ENCODE measurements at regions not wholly inside any gene's neighbourhood (a gene's known extent, or its start where the extent isn't known, plus 50 kb on each side); places are given as distances from the start of the nearest gene placed in this dataset.
"Not testable (repeated sequence)": the region's sequence is repeated elsewhere in the genome, so short reads cannot be mapped to it uniquely, and the experiment has no call there.

DNA sequence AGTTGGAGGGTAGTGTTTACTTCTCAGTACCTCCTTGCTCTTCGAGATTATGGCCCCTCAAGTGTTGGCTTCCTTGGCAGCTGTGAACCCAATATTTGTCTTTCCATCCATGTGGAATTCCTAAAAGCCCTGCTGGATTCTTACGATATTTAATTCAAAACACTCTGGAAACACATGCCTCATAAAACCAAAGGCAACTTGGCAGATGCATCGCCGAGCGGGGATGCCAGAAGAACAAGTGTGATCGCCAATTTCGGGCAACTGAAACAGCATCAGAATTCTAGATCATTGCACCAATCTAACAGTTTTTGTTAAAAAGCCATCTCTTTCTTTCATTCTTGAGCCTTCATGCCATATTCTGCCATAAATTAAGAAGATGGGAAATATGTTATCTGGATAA lies 934.4 kb downstream of the AACS start:
- H3K4me3 ChIP-seq = no peak overlapping the region
- in situ Hi-C loops (cut with MboI; ENCODE audit: low pct_unique_long_range_greater_than_20kb in 2 of 9, low sequenced_read_pairs in 9 of 9, unreplicated experiment in 9 of 9) = no loop called here
- 0 to 85% (median 56%) methylated on average over 3 to 7 of the region's 7 CpGs; no CpG with 5 or more reads in 1 of the 10 experiments for WGBS, 10 experiments
- ATAC-seq (replicated peaks in 6 of 8) = no peak
- no peak overlapping the region for H3K27ac ChIP-seq
- no peaks in the 10 kb centered on the region for H3K4me1 ChIP-seq (replicated peaks in 1 of 2)

DNA sequence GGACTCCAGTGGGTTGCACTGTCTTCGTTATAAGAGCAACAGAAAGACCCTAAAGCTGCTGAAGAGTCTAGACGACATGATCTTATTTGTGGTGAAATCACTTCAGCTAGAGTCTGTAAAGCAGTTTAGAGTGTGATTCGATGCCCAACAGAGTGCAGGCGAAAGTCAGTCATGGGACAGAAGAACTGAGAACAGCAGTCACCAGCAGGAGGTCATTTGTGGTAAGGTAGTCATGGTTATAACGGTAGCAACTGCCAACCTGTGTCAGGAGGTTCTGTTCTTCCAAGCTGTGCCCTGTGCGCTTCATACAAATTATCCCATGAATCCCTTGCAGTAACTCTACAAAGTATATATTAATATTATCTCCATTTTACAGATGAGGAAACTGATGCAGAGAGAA lies 954.1 kb downstream of the AACS start:
- no peak for ATAC-seq (replicated peaks in 6 of 8)
- H3K4me1 ChIP-seq (replicated peaks in 1 of 2) = no peaks in the 10 kb centered on the region
- in situ Hi-C loops (cut with MboI; ENCODE audit: low pct_unique_long_range_greater_than_20kb in 2 of 9, low sequenced_read_pairs in 9 of 9, unreplicated experiment in 9 of 9) = no loop called here
- no peak overlapping the region for H3K4me3 ChIP-seq
- H3K27ac ChIP-seq = no peak overlapping the region
- WGBS, 10 experiments = 0 to 64% (median 19%) methylated on average over 3 to 5 of the region's 6 CpGs

DNA sequence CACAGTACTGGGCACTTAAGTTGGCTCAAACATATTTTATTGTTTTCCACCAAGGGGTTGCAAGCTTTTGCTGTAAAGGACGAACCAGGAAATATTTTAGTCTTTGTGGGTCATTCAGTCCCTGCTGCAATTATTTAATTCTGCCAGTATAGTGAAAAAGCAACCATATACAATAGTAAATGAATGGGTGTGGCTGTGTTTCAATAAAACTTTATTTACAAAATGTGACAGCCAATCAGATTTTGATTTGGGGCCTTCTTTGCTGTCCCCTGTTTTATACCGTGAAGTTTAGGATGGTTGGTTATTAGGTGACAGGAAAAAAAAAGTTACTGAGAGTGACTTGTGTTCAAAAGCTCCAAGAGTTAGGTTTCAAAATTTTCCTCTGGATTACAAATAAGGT lies 956.4 kb downstream of the AACS start:
- H3K27ac ChIP-seq = no peak overlapping the region
- no peak for ATAC-seq (replicated peaks in 6 of 8)
- no peak overlapping the region for H3K4me3 ChIP-seq
- in situ Hi-C loops (cut with MboI; ENCODE audit: low pct_unique_long_range_greater_than_20kb in 2 of 9, low sequenced_read_pairs in 9 of 9, unreplicated experiment in 9 of 9) = no loop called here
- H3K4me1 ChIP-seq (replicated peaks in 1 of 2) = no peaks in the 10 kb centered on the region
- 0 to 74% (median 30%) methylated on average over 1 to 2 of the region's 2 CpGs; no CpG with 5 or more reads in 1 of the 10 experiments for WGBS, 10 experiments

DNA sequence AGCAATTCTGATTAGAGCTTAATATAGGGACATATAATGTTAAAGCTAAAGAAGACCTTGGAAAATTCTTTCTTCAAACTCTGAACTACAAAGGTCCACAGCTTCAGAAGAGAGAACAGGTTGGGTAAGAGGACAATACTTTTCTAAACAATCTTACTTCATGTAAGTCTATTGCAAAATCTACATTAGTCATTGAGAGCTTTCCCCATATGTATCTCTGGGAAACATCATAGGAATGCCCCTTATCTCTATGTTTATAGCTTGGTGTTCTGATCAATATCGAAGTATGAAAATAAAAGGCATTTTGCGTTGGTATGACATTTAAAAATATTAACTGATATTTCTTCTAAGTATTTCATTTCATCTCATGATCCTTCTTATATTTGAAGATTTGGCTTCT lies 962.6 kb downstream of the AACS start:
- no peak overlapping the region for H3K27ac ChIP-seq
- in situ Hi-C loops (cut with MboI; ENCODE audit: low pct_unique_long_range_greater_than_20kb in 2 of 9, low sequenced_read_pairs in 9 of 9, unreplicated experiment in 9 of 9) = no loop called here
- ATAC-seq (replicated peaks in 6 of 8) = no peak
- no peak overlapping the region for H3K4me3 ChIP-seq
- WGBS, 10 experiments = 0 to 90% (median 62%) methylated on average over 1 to 2 of the region's 2 CpGs; no CpG with 5 or more reads in 2 of the 10 experiments
- no peaks in the 10 kb centered on the region for H3K4me1 ChIP-seq (replicated peaks in 1 of 2)

DNA sequence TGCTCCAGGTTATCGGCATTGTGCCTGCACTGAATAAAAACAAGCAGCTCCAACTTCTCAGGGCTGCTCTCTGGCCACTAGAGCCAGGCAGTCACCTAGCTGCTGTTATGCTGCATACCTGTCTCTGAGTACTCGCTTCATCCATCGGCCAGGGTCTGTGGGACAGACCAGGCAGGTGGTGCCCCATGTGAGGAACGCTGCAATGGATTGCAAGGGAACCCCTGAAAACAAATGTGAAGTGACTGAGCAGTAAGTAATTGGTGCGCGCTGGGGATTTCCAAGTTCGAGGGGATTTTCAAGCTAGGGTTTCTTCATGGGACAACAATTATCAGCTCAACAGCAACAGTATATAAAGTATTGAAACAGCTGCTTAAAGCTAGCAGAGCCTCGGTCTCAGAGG lies 965.3 kb downstream of the AACS start:
- 0 to 100% (median 50%) methylated on average over 2 to 8 of the region's 8 CpGs; no CpG with 5 or more reads in 3 of the 10 experiments for WGBS, 10 experiments
- ATAC-seq (replicated peaks in 6 of 8) = no peak
- Histone ChIP-seq H3K4me3 (no peak overlapping the region), H3K4me1 (replicated peaks in 1 of 2) (no peaks in the 10 kb centered on the region), H3K27ac (no peak overlapping the region)
- in situ Hi-C loops (cut with MboI; ENCODE audit: low pct_unique_long_range_greater_than_20kb in 2 of 9, low sequenced_read_pairs in 9 of 9, unreplicated experiment in 9 of 9) = no loop called here

DNA sequence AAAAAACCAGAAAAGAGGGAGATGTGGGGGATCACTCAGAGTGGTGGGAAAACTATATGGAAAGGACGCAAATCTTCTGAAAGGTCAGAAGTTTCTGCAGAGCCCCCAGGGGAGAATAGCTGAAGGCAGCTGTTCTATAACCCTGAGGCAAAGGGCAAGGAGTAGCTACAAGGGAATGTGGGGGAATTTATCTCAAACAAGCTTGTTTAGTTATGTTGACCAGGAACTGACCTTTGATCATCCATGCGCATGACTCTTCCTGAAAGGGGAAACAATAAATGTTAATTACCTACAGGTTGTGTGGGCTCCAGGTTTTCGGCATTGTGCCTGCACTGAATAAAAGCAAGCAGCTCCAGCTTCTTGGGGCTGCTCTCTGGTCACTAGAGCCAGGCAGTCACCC lies 968.5 kb downstream of the AACS start:
- in situ Hi-C loops (cut with MboI; ENCODE audit: low pct_unique_long_range_greater_than_20kb in 2 of 9, low sequenced_read_pairs in 9 of 9, unreplicated experiment in 9 of 9) = no loop called here
- no peaks in the 10 kb centered on the region for H3K4me1 ChIP-seq (replicated peaks in 1 of 2)
- H3K4me3 ChIP-seq = no peak overlapping the region
- WGBS, 10 experiments = 0 to 88% (median 60%) methylated on average over 1 to 2 of the region's 3 CpGs
- H3K27ac ChIP-seq = no peak overlapping the region
- ATAC-seq (replicated peaks in 6 of 8) = no peak

DNA sequence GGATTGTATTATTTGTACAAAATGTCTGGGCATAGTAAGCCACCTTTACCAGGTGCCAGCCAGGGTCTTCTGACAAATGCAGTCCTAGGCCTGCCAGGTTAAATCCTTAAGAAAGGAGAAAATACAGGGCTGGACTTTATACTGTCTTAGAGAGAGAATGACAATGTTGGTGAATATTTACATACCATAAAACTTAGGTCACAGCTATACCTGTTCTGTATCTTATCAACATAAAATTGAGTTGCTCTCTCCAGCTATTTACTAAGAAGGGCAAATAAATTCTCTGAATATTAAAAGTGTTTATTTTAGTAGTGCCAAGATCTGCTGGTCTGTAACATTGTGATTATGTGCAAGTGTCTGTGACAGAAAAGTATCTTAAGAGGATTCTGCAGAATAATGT lies 971.1 kb downstream of the AACS start:
- H3K27ac ChIP-seq = no peak overlapping the region
- no peak overlapping the region for H3K4me3 ChIP-seq
- no peak for ATAC-seq (replicated peaks in 6 of 8)
- no peaks in the 10 kb centered on the region for H3K4me1 ChIP-seq (replicated peaks in 1 of 2)
- in situ Hi-C loops (cut with MboI; ENCODE audit: low pct_unique_long_range_greater_than_20kb in 2 of 9, low sequenced_read_pairs in 9 of 9, unreplicated experiment in 9 of 9) = no loop called here

DNA sequence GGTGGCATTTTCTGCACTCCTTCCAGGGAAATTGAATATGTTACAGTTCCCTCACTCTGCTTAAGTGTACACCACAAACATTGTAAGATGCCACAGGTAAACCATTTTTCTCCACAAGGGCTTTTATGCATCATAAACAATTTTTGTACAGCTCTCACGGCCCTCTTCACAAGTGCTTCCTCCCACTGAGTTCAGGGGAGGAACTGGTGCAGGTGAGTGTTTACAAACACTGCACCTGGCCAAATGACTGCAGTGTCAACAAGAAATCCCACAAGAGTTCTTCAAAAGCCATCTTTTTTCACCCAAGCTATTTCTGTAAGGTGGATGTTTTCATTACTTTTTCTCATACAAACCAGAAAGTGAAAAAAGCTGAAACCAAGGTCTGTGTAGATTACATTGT lies 973.2 kb downstream of the AACS start:
- WGBS, 10 experiments = 0 to 78% (median 0%) methylated on average over 1 of the region's 1 CpG; no CpG with 5 or more reads in 1 of the 10 experiments
- no peak overlapping the region for H3K27ac ChIP-seq
- ATAC-seq (replicated peaks in 6 of 8) = no peak
- in situ Hi-C loops (cut with MboI; ENCODE audit: low pct_unique_long_range_greater_than_20kb in 2 of 9, low sequenced_read_pairs in 9 of 9, unreplicated experiment in 9 of 9) = no loop called here
- no peak overlapping the region for H3K4me3 ChIP-seq
- H3K4me1 ChIP-seq (replicated peaks in 1 of 2) = no peaks in the 10 kb centered on the region

DNA sequence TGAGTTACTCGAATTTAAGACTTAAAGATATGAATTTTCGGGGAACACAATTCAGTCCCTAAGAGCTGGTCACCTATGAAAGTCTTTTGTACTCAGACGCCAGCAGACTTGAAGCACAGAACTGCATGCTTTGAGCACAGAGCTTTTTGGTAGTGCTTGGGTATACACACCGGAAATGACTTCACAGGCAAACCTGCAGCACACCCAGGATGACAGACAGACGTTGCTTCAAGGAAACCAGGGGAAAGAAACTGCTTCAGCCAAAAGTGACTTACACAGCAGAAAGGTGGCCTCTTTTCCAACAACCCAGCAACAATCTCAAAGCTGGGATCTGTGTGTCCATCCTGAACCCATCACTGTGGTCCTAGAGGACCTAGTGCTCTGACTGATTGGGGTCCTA lies 975.1 kb downstream of the AACS start:
- WGBS, 10 experiments = 9 to 40% (median 19%) methylated on average over 1 to 4 of the region's 5 CpGs; no CpG with 5 or more reads in 5 of the 10 experiments
- H3K4me1 ChIP-seq (replicated peaks in 1 of 2) = no peaks in the 10 kb centered on the region
- in situ Hi-C loops (cut with MboI; ENCODE audit: low pct_unique_long_range_greater_than_20kb in 2 of 9, low sequenced_read_pairs in 9 of 9, unreplicated experiment in 9 of 9) = no loop called here
- no peak for ATAC-seq (replicated peaks in 6 of 8)
- H3K4me3 ChIP-seq = no peak overlapping the region
- no peak overlapping the region for H3K27ac ChIP-seq

DNA sequence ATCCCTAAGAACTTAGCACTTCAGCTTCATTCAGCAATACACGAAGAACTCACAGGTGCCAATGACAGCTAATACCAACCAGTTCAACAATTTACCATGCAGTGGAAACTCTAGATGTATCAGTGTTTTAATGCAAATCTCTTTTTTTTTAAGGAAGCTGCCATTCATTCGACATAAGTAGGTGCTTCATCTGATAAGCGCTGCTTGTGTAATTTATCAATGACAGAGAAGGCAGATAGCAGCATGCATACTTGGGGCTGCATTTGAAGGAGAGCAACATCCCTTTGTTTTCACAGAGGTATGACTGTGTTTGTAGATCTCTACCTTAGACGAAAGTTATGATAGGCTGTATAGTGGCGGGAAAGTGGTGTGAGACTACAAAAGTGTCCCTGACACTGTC lies 977.1 kb downstream of the AACS start:
- in situ Hi-C loops (cut with MboI; ENCODE audit: low pct_unique_long_range_greater_than_20kb in 2 of 9, low sequenced_read_pairs in 9 of 9, unreplicated experiment in 9 of 9) = no loop called here
- no peak overlapping the region for H3K4me3 ChIP-seq
- whole genome bisulfite sequencing, 10 experiments = 7 to 91% (median 41%) methylated on average over 1 to 5 of the region's 5 CpGs; no CpG with 5 or more reads in 2 of the 10 experiments
- H3K27ac ChIP-seq = no peak overlapping the region
- H3K4me1 ChIP-seq (replicated peaks in 1 of 2) = no peaks in the 10 kb centered on the region
- no peak for ATAC-seq (replicated peaks in 6 of 8)

DNA sequence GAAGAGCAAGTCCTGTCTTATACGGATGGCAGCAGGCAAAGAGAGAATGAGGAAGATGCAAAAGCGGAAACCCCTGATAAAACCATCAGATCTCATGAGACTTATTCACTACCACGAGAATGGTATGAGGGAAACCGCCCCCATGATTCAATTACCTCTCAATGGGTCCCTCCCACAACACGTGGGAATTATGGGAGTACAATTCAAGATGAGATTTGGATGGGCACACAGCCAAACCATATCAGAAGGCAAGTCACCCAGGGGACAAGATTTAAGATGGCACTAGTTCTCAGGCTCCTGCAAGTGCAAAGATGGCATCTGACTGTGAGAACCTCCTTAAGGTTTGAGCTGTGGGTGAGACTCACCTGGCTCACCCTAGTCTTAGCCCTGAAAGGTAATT lies 984.3 kb downstream of the AACS start:
- 0 to 60% (median 25%) methylated on average over 1 to 5 of the region's 5 CpGs; no CpG with 5 or more reads in 4 of the 10 experiments for whole genome bisulfite sequencing, 10 experiments

DNA sequence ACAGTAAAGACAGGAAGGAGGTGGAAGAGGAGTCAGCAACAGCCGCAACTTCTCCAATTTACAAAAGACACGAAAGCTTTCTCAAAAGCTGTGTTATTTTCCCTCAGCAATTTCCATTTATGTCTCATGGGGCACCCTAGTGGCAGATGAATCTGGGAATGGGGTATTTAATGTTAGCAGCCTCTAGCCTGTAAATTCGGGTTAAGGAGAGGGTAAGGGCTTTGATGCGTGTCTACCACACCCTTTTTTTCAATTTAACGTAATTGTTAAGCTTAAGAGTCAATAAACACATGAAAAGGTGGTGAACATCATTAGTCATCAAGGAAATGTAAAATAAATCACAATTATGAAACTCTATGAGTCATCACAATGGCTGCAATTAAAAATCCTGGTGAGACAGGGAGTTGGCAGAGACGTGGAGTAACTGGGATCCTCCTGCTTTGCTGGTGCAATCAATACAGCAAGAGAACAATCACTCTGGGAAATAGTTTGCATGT lies 986.4 kb downstream of the AACS start:
- WGBS, 10 experiments = 0 to 100% (median 23%) methylated on average over 1 to 6 of the region's 6 CpGs; no CpG with 5 or more reads in 2 of the 10 experiments
- peak in 4 of 8 experiments; percentile 35 to 73 (median 53) for ATAC-seq (replicated peaks in 6 of 8)
- in situ Hi-C loops (cut with MboI; ENCODE audit: low pct_unique_long_range_greater_than_20kb in 2 of 9, low sequenced_read_pairs in 9 of 9, unreplicated experiment in 9 of 9) = no loop called here

More for the DNA sequence above, 984.3 kb downstream of the AACS start:
- ATAC-seq (replicated peaks in 6 of 8); H3K4me3 ChIP-seq; H3K27ac ChIP-seq; H3K4me1 ChIP-seq (replicated peaks in 1 of 2); in situ Hi-C loops (cut with MboI; ENCODE audit: low pct_unique_long_range_greater_than_20kb in 2 of 9, low sequenced_read_pairs in 9 of 9, unreplicated experiment in 9 of 9): not testable (repeated sequence)

DNA sequence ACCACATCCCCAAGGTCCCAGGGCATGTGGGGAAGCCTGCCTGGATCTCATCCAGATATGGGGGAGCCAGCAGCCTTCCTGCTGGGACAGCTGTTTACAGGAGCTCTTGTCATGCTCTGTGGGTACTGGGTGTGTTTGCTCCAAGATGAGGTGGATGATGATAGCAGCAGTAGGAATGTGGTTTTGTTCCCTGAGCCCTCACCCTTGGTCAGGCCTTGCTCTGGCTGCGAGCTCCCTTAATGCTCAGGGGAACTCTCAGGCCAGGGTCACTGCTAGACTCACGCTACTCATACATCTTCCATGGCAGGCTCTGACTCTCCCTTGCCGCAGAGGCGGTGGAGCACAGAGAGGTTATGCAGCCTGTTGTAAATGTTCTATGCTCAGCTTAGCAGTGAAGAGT lies 990.3 kb downstream of the AACS start:
- 18 to 68% (median 43%) methylated on average over 1 to 3 of the region's 4 CpGs; no CpG with 5 or more reads in 6 of the 10 experiments for WGBS, 10 experiments
- Histone ChIP-seq H3K4me3 (no peak overlapping the region), H3K27ac (no peak overlapping the region), H3K4me1 (replicated peaks in 1 of 2) (no peaks in the 10 kb centered on the region)
- ATAC-seq (replicated peaks in 6 of 8) = peak in 1 of 8 experiments; percentile 57
- in situ Hi-C loops (cut with MboI; ENCODE audit: low pct_unique_long_range_greater_than_20kb in 2 of 9, low sequenced_read_pairs in 9 of 9, unreplicated experiment in 9 of 9) = no loop called here

More for the DNA sequence above, 986.4 kb downstream of the AACS start:
- no peak overlapping the region for H3K4me3 ChIP-seq
- no peaks in the 10 kb centered on the region for H3K4me1 ChIP-seq (replicated peaks in 1 of 2)
- H3K27ac ChIP-seq = no peak overlapping the region

DNA sequence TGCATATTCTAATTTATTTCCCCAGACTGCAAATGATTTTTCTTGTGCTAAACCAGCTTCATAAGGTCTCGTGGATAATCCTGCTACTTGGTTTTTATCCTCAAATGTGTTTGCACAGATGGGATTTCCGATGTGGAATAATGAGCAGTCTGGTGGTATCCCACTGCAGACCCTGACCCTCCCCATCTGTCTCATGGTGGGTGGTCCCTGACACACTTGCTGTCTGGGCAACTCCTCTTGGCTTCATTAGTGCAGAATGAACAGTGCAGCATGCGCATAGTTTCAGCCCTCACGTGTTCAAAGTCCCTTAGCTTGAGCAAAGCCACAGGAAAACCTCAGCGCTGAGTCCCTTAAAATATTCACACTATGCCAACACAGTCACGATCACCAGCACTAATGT lies 996.5 kb downstream of the AACS start:
- in situ Hi-C loops (cut with MboI; ENCODE audit: low pct_unique_long_range_greater_than_20kb in 2 of 9, low sequenced_read_pairs in 9 of 9, unreplicated experiment in 9 of 9) = no loop called here
- H3K4me3 ChIP-seq = no peak overlapping the region
- no peaks in the 10 kb centered on the region for H3K4me1 ChIP-seq (replicated peaks in 1 of 2)
- H3K27ac ChIP-seq = no peak overlapping the region
- peak in 2 of 8 experiments; percentile 21 to 77 for ATAC-seq (replicated peaks in 6 of 8)
- 0 to 30% (median 5%) methylated on average over 1 to 6 of the region's 6 CpGs; no CpG with 5 or more reads in 4 of the 10 experiments for WGBS, 10 experiments

All from motor neuron (in vitro differentiated cells).